H1 (cell line): ENCODE measurements at regions not wholly inside any gene's neighbourhood (a gene's known extent, or its start where the extent isn't known, plus 50 kb on each side); places are given as distances from the start of the nearest gene placed in this dataset.

Experiments
- CTCF ChIP-seq, 3 experiments: IDR thresholded peaks; 1 replicate in 2 of 3; 2 replicates in 1 of 3; pipeline versions ENCODE4 v1.5.1 to v1.6.1; 2011; ENCODE audit warnings: low read length in 3 of 3, mild to moderate bottlenecking in 3 of 3, inconsistent platforms in 2 of 3, low read depth in 1 of 3, moderate library complexity in 1 of 3; ENCODE audit not compliant: insufficient read depth in 1 of 3; ENCODE audit errors: control extremely low read depth in 1 of 3
- EGR1 ChIP-seq: IDR thresholded peaks from 2 replicates; pipeline ENCODE4 v1.6.1; 2011; ENCODE audit warnings: low read depth, low read length, borderline replicate concordance
- EZH2 ChIP-seq: fragments of 200-600 bp; sonication (generic); IDR thresholded peaks from 2 replicates; pipeline ENCODE4 v1.7.1; 2012; ENCODE audit warnings: low read depth, mild to moderate bottlenecking, moderate library complexity, low read length, inconsistent platforms; ENCODE audit not compliant: severe bottlenecking
- GABPA ChIP-seq: IDR thresholded peaks from 2 replicates; pipeline ENCODE4 v1.6.1; 2011; ENCODE audit warnings: mild to moderate bottlenecking, low read length, moderate library complexity, borderline replicate concordance; ENCODE audit not compliant: insufficient read depth
- MAX ChIP-seq: IDR thresholded peaks from 2 replicates; pipeline ENCODE4 v1.6.1; 2012; ENCODE audit warnings: inconsistent platforms
- NANOG ChIP-seq: IDR thresholded peaks from 2 replicates; pipeline ENCODE4 v1.6.1; 2011; ENCODE audit warnings: low read length, low read depth, mild to moderate bottlenecking, inconsistent platforms; ENCODE audit not compliant: insufficient read depth, poor library complexity, severe bottlenecking
- RBBP5 ChIP-seq: IDR thresholded peaks from 2 replicates; pipeline ENCODE4 v1.7.1; 2012; ENCODE audit warnings: low read depth, mild to moderate bottlenecking, inconsistent platforms, low read length, moderate library complexity, borderline replicate concordance
- TAF1 ChIP-seq: IDR thresholded peaks from 2 replicates; pipeline ENCODE4 v1.6.1; 2011; ENCODE audit warnings: mild to moderate bottlenecking, low read depth, low read length
- YY1 ChIP-seq: IDR thresholded peaks from 2 replicates; pipeline ENCODE4 v1.6.1; 2011; ENCODE audit warnings: low read depth, mild to moderate bottlenecking, low read length
- ZNF274 ChIP-seq: IDR thresholded peaks from 2 replicates; pipeline ENCODE4 v1.7.0; 2012; ENCODE audit warnings: low read length, borderline replicate concordance; ENCODE audit errors: extremely low read depth
- TF ChIP-seq, protein P1 (sequence below): IDR thresholded peaks from 2 replicates; pipeline ENCODE4 v1.6.1; 2011; ENCODE audit warnings: low read length, improper control_type of control experiment

- TF ChIP-seq CTCF (IDR thresholded peaks at IDR 0.05; ENCODE audit: control extremely low read depth in 1 of 3, insufficient read depth in 1 of 3, low read depth in 1 of 3, low read length in 3 of 3) (no peak), GABPA (no peak), EZH2 (no peak), EGR1 (no peak), RBBP5 (no peak), TAF1 (no peak), NANOG (no peak), YY1 (no peak), ZNF274 (no peak), MAX (no peak)
- TF ChIP-seq, protein P1, sequence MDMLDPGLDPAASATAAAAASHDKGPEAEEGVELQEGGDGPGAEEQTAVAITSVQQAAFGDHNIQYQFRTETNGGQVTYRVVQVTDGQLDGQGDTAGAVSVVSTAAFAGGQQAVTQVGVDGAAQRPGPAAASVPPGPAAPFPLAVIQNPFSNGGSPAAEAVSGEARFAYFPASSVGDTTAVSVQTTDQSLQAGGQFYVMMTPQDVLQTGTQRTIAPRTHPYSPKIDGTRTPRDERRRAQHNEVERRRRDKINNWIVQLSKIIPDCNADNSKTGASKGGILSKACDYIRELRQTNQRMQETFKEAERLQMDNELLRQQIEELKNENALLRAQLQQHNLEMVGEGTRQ = no peak
These were observed 375.3 kb downstream of the PCDH10 start for GRCh38 chr4:133524369-133524768.
